ENCODE measurements at regions not wholly inside any gene's neighbourhood (a gene's known extent, or its start where the extent isn't known, plus 50 kb on each side); places are given as distances from the start of the nearest gene placed in this dataset.

GRCh38 chr13:74528734-74529513 lies 394.7 kb upstream of the KLF12 start:
- Histone ChIP-seq H3K27ac (no peak overlapping the region), H3K4me3 (replicated peaks in 1 of 3) (no peak overlapping the region), H3K4me1 (no peaks in the 10 kb centered on the region), H3K9me3 (no peaks in the 10 kb centered on the region), H3K36me3 (no peaks in the 10 kb centered on the region), H3K27me3 (no peaks in the 10 kb centered on the region)
- intact Hi-C loops (cut with DNase I) = no loop called here
- TF ChIP-seq POLR2A (IDR thresholded peaks at IDR 0.05) = no peak
- TF ChIP-seq CTCF (IDR thresholded peaks at IDR 0.05) = no peak
- DNase-seq = no peak
- 81 to 82% methylated on average over 4 of the region's 4 CpGs for WGBS, 2 donors

GRCh38 chr13:74523057-74523456 lies 388.9 kb upstream of the KLF12 start:
- 51 to 52% methylated on average over 2 of the region's 2 CpGs for WGBS, 2 donors
- no peaks in the 10 kb centered on the region for H3K9me3 ChIP-seq

GRCh38 chr13:74511523-74511922 lies 377.3 kb upstream of the KLF12 start:
- H3K9me3 ChIP-seq = no peaks in the 10 kb centered on the region
- 80 to 85% methylated on average over 3 of the region's 3 CpGs for WGBS, 2 donors
- no peak overlapping the region for H3K27ac ChIP-seq
- intact Hi-C loops (cut with DNase I) = no loop called here
- no peaks in the 10 kb centered on the region for H3K36me3 ChIP-seq
- TF ChIP-seq CTCF (IDR thresholded peaks at IDR 0.05) (no peak), POLR2A (IDR thresholded peaks at IDR 0.05) (no peak)
- H3K4me1 ChIP-seq = no peaks in the 10 kb centered on the region
- DNase-seq = no peak
- no peaks in the 10 kb centered on the region for H3K27me3 ChIP-seq
- H3K4me3 ChIP-seq (replicated peaks in 1 of 3) = no peak overlapping the region

More at GRCh38 chr13:74523057-74523456, 388.9 kb upstream of the KLF12 start:
- Histone ChIP-seq H3K27ac (no peak overlapping the region), H3K27me3 (no peaks in the 10 kb centered on the region), H3K4me1 (no peaks in the 10 kb centered on the region), H3K4me3 (replicated peaks in 1 of 3) (no peak overlapping the region), H3K36me3 (no peaks in the 10 kb centered on the region)
- intact Hi-C loops (cut with DNase I) = no loop called here
- DNase-seq = no peak
- TF ChIP-seq POLR2A (IDR thresholded peaks at IDR 0.05) = no peak
- TF ChIP-seq CTCF (IDR thresholded peaks at IDR 0.05) = no peak

- DNase-seq = no peak
- no peaks in the 10 kb centered on the region for H3K4me1 ChIP-seq
- H3K27ac ChIP-seq = no peak overlapping the region
- WGBS, 2 donors = 59 to 63% methylated on average over 3 of the region's 3 CpGs
- no peaks in the 10 kb centered on the region for H3K9me3 ChIP-seq
- H3K4me3 ChIP-seq (replicated peaks in 1 of 3) = no peak overlapping the region
- H3K36me3 ChIP-seq = no peaks in the 10 kb centered on the region
- intact Hi-C loops (cut with DNase I) = no loop called here
- no peaks in the 10 kb centered on the region for H3K27me3 ChIP-seq
- TF ChIP-seq POLR2A (IDR thresholded peaks at IDR 0.05) = no peak
- no peak for TF ChIP-seq CTCF (IDR thresholded peaks at IDR 0.05)
Measured at GRCh38 chr13:74487091-74487722, 353.0 kb upstream of the KLF12 start.

GRCh38 chr13:74485757-74486156 lies 351.6 kb upstream of the KLF12 start:
- no peak for DNase-seq
- no peak overlapping the region for H3K27ac ChIP-seq
- H3K4me1 ChIP-seq = peaks cover 5% of the 10 kb centered on the region in 2 donors
- H3K4me3 ChIP-seq (replicated peaks in 1 of 3) = no peak overlapping the region
- H3K27me3 ChIP-seq = no peaks in the 10 kb centered on the region
- H3K9me3 ChIP-seq = no peaks in the 10 kb centered on the region
- H3K36me3 ChIP-seq = no peaks in the 10 kb centered on the region
- WGBS, 2 donors = 31 to 53% methylated on average over 1 of the region's 1 CpG
- intact Hi-C loops (cut with DNase I) = no loop called here
- TF ChIP-seq POLR2A (IDR thresholded peaks at IDR 0.05) = no peak
- TF ChIP-seq CTCF (IDR thresholded peaks at IDR 0.05) = no peak
